GM12874 (cell line): ENCODE measurements at regions not wholly inside any gene's neighbourhood (a gene's known extent, or its start where the extent isn't known, plus 50 kb on each side); places are given as distances from the start of the nearest gene placed in this dataset.

Experiments
- CTCF ChIP-seq: IDR thresholded peaks from 2 replicates; pipeline ENCODE4 v1.5.1; 2011; ENCODE audit warnings: low read depth, mild to moderate bottlenecking, control low read depth, low read length, moderate library complexity; ENCODE audit not compliant: insufficient read depth

DNA sequence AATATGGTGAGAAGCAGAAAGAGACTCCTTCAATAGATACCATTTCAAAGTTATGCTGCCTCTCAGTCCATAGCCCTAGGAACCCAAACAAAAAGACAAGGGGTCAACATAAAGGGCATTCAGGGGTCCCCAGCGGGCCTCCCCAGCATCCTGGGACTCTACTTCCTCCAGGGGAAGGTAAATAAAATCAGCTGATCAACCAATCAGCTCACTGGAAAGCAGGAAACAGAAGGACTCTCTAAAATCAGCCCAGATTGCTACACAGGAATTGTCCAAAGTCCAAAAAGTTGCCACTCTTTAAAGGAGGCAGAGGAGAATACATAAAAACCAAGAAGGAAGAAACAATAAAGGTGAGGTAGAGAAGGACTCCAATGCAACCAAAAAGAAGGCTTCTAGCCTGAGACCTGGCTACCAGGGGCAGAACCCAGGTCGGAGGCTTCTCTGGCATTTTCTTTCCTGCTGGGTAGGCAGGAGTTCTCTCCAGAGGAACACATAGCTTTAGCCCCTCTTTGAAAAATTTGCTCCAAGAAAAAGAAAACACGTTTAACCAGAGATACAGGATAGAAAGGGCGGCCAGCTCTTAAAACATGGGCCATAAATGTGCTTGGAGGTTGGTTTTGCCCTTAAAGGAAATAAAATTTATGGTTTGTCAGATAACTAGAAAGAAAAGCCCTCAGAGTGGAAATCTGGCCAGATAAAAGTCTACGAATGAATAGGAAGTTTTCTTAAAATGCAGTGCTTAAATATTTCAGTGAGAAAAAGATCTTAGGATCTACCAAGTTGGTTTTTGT is 404.6 kb downstream of the SOX9 start:
- TF ChIP-seq CTCF, result no peak

DNA sequence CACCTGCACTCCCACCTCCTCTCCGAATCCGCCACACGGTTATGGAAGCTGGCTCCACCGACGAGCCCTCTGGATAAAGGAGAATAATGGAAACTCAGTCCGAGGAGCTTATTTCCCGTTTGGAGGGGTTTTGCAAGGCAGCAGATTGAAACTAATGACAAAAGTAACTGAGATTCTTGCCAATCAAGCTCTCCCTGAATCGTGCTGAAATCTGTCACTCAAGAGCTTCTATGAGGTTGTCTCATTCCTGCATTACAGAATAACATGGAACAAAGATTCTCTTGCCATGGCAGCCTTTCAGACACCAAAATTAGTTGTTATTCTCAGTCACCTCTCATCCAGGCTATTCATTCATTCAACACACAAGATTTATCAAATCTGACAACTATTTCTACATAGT is 405.9 kb downstream of the SOX9 start:
- no peak for TF ChIP-seq CTCF

GRCh38 chr17:72527789-72528188 is 407.0 kb downstream of the SOX9 start:
- TF ChIP-seq CTCF, result no peak

GRCh38 chr17:72528683-72529082 is 407.9 kb downstream of the SOX9 start:
- no peak for TF ChIP-seq CTCF

GRCh38 chr17:72529386-72529785 is 408.6 kb downstream of the SOX9 start:
- TF ChIP-seq CTCF, result no peak

- TF ChIP-seq CTCF, result no peak
Observed at GRCh38 chr17:72530454-72530853, 409.6 kb downstream of the SOX9 start.

DNA sequence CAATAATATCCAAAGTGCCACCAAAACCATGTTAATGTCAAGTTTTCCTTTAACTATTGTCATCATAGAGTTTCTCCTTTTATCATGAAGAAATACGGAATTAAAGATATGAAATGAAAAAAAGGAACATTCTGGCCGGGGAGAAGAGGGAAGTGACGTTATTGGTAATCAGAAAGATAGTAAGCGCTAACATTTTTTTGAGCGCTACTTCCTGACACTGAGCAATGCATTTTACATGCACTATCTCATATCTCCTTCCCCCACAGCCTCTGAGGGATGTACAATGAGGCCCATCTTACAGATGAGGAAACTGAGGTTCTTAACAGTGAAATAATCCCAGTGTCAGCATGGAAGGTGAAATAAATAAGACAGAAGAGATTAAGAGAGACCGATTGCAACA is 410.9 kb downstream of the SOX9 start:
- TF ChIP-seq CTCF, result no peak
